Right atrium auricular region (tissue), 2 donors: ENCODE measurements at regions not wholly inside any gene's neighbourhood (a gene's known extent, or its start where the extent isn't known, plus 50 kb on each side); places are given as distances from the start of the nearest gene placed in this dataset.
A peak's percentile ranks its signal among the peaks of the same experiment; 100 is the strongest.

ENCODE experiments used
- DNase-seq: peaks from one replicate; pipeline ENCODE4 v3.0.0-alpha.2; 2019; ENCODE audit warnings: low spot score
- H3K27ac ChIP-seq, 2 donors: fragments of 200-600 bp; sonication (generic); 1 replicate in 1 of 2; 2 replicates in 1 of 2; pipeline ENCODE4 v1.5.1; 2016 to 2019
- H3K27me3 ChIP-seq, 2 donors: fragments of 200-600 bp; sonication (generic); one replicate each; pipeline versions ENCODE4 v1.5.1 to v1.6.0; 2017 to 2019
- H3K36me3 ChIP-seq: fragments of 200-600 bp; sonication (generic); one replicate; pipeline ENCODE4 v1.5.1; 2016
- H3K4me1 ChIP-seq, 2 donors: fragments of 200-600 bp; sonication (generic); one replicate each; pipeline versions ENCODE4 v1.5.1 to v1.6.0; 2017 to 2019
- H3K4me3 ChIP-seq, 2 donors: fragments of 200-600 bp; sonication (generic); 1 replicate in 1 of 2; 2 replicates in 1 of 2; pipeline ENCODE4 v1.5.1; 2017 to 2019; ENCODE audit warnings: mild to moderate bottlenecking in 1 of 2, moderate library complexity in 1 of 2
- H3K9me3 ChIP-seq, 2 donors: fragments of 200-600 bp; sonication (generic); one replicate each; pipeline ENCODE4 v1.5.1; 2019
- CTCF ChIP-seq, 2 donors: fragments of 200-600 bp; sonication (generic); IDR thresholded peaks; one replicate each; pipeline ENCODE4 v1.5.1; 2019; ENCODE audit warnings: antibody characterized with exemption in 2 of 2

- Histone ChIP-seq H3K36me3 (no peaks in the 10 kb centered on the region), H3K9me3 (no peaks in the 10 kb centered on the region), H3K27me3 (no peaks in the 10 kb centered on the region), H3K27ac (no peak overlapping the region), H3K4me3 (no peak overlapping the region), H3K4me1 (peaks cover 0 to 16% of the 10 kb centered on the region in 2 donors)
- DNase-seq, result no peak
- TF ChIP-seq CTCF (IDR thresholded peaks at IDR 0.05), result no peak
These were observed 131.4 kb downstream of the TMCO5A start for GRCh38 chr15:38065721-38066345.

- TF ChIP-seq CTCF (IDR thresholded peaks at IDR 0.05), result no peak
- Histone ChIP-seq H3K27ac (no peak overlapping the region), H3K27me3 (no peaks in the 10 kb centered on the region), H3K9me3 (no peaks in the 10 kb centered on the region), H3K4me1 (peaks cover 0 to 17% of the 10 kb centered on the region in 2 donors), H3K4me3 (no peak overlapping the region), H3K36me3 (no peaks in the 10 kb centered on the region)
- no peak for DNase-seq
These were observed 132.2 kb downstream of the TMCO5A start for GRCh38 chr15:38066612-38067011.

GRCh38 chr15:38068626-38069391 is 134.4 kb downstream of the TMCO5A start:
- no peaks in the 10 kb centered on the region for H3K9me3 ChIP-seq
- H3K27ac ChIP-seq, result peak overlapping the region; percentile 56 to 72
- TF ChIP-seq CTCF (IDR thresholded peaks at IDR 0.05), result no peak
- no peaks in the 10 kb centered on the region for H3K36me3 ChIP-seq
- peak overlapping the region in 1 of 2 donors; percentile 28 for H3K4me3 ChIP-seq
- H3K4me1 ChIP-seq, result peaks cover 0 to 30% of the 10 kb centered on the region in 2 donors
- no peaks in the 10 kb centered on the region for H3K27me3 ChIP-seq
- DNase-seq, result no peak

GRCh38 chr15:38069511-38070011 is 135.1 kb downstream of the TMCO5A start:
- TF ChIP-seq CTCF (IDR thresholded peaks at IDR 0.05), result no peak
- H3K4me1 ChIP-seq, result peaks cover 0 to 32% of the 10 kb centered on the region in 2 donors
- H3K27me3 ChIP-seq, result no peaks in the 10 kb centered on the region
- H3K36me3 ChIP-seq, result no peaks in the 10 kb centered on the region
- peak overlapping the region in 1 of 2 donors; percentile 28 for H3K4me3 ChIP-seq
- DNase-seq, result peak; percentile 82
- H3K9me3 ChIP-seq, result no peaks in the 10 kb centered on the region
- H3K27ac ChIP-seq, result peak overlapping the region; percentile 56 to 72

GRCh38 chr15:38070778-38071177 is 136.3 kb downstream of the TMCO5A start:
- no peak for TF ChIP-seq CTCF (IDR thresholded peaks at IDR 0.05)
- peaks cover 0 to 32% of the 10 kb centered on the region in 2 donors for H3K4me1 ChIP-seq
- H3K27ac ChIP-seq, result no peak overlapping the region

More at GRCh38 chr15:38070778-38071177, 136.3 kb downstream of the TMCO5A start:
- no peak for DNase-seq
- Histone ChIP-seq H3K27me3 (no peaks in the 10 kb centered on the region), H3K9me3 (no peaks in the 10 kb centered on the region), H3K4me3 (no peak overlapping the region), H3K36me3 (no peaks in the 10 kb centered on the region)
